GM10248 (cell line): ENCODE measurements at regions not wholly inside any gene's neighbourhood (a gene's known extent, or its start where the extent isn't known, plus 50 kb on each side); places are given as distances from the start of the nearest gene placed in this dataset.

Experiments
- CTCF ChIA-PET: fragments of 300-600 bp; sonication (Branson Sonifier 250); formaldehyde crosslinking; extraction: SDS; loops from one replicate; lab custom pipeline; 2021; ENCODE audit warnings: antibody characterized with exemption; lab: Yijun Ruan, JAX
- POLR2A ChIA-PET: fragments of 350-650 bp; sonication (Branson Sonifier 250); formaldehyde crosslinking; extraction: SDS; loops from one replicate; lab custom pipeline; 2020; ENCODE audit warnings: antibody characterized with exemption; lab: Yijun Ruan, JAX
- DNase-seq: peaks from one replicate; pipeline ENCODE4 v3.0.0; 2012; ENCODE audit errors: extremely low spot score
- CTCF ChIP-seq: IDR thresholded peaks from 2 replicates; pipeline ENCODE4 v1.5.1; 2012; ENCODE audit warnings: mild to moderate bottlenecking, low read depth; ENCODE audit errors: extremely low read depth, missing control alignments, control extremely low read depth

GRCh38 chr4:120636120-120636630 is 286.4 kb downstream of the PRDM5 start:
- no peak for TF ChIP-seq CTCF
- DNase-seq, result no peak
- ChIA-PET CTCF (interaction anchor here (1.1 kb wide), 1 partner anchor 20 kb away, joined by 3 read pairs; no protein-coding TSS in a partner anchor), POLR2A (no interaction called here)

- TF ChIP-seq CTCF, result no peak
- POLR2A ChIA-PET, result no interaction called here
- CTCF ChIA-PET, result no interaction called here
- DNase-seq, result no peak
Observed at GRCh38 chr4:120633810-120634209, 288.7 kb downstream of the PRDM5 start.

- no peak for DNase-seq
- no peak for TF ChIP-seq CTCF
- ChIA-PET POLR2A (no interaction called here), CTCF (no interaction called here)
Observed at GRCh38 chr4:120630427-120630826, 292.1 kb downstream of the PRDM5 start.

GRCh38 chr4:120629546-120630108 is 292.9 kb downstream of the PRDM5 start:
- no peak for TF ChIP-seq CTCF
- ChIA-PET CTCF (no interaction called here), POLR2A (no interaction called here)
- DNase-seq, result no peak

- ChIA-PET CTCF (no interaction called here), POLR2A (no interaction called here)
- no peak for TF ChIP-seq CTCF
- no peak for DNase-seq
Observed at GRCh38 chr4:120622601-120623000, 299.9 kb downstream of the PRDM5 start.

- POLR2A ChIA-PET, result no interaction called here
- CTCF ChIA-PET, result interaction anchor here (0.7 to 1.2 kb wide), 2 partner anchors 12 to 15 kb away, joined by 3 read pairs; no protein-coding TSS in a partner anchor
- no peak for DNase-seq
- no peak for TF ChIP-seq CTCF
Observed at GRCh38 chr4:120617171-120617570, 305.4 kb downstream of the PRDM5 start.
